HG03045 (cell line): ENCODE measurements at regions not wholly inside any gene's neighbourhood (a gene's known extent, or its start where the extent isn't known, plus 50 kb on each side); places are given as distances from the start of the nearest gene placed in this dataset.
"Not testable (repeated sequence)": the region's sequence is repeated elsewhere in the genome, so short reads cannot be mapped to it uniquely, and the experiment has no call there.

Experiments used
- ATAC-seq: cut with Tn5 transposase; IDR thresholded peaks from one replicate; pipeline ENCODE4 v1.9.1; 2021; ENCODE audit warnings: mild to moderate bottlenecking, moderate library complexity; ENCODE audit not compliant: unreplicated experiment

DNA sequence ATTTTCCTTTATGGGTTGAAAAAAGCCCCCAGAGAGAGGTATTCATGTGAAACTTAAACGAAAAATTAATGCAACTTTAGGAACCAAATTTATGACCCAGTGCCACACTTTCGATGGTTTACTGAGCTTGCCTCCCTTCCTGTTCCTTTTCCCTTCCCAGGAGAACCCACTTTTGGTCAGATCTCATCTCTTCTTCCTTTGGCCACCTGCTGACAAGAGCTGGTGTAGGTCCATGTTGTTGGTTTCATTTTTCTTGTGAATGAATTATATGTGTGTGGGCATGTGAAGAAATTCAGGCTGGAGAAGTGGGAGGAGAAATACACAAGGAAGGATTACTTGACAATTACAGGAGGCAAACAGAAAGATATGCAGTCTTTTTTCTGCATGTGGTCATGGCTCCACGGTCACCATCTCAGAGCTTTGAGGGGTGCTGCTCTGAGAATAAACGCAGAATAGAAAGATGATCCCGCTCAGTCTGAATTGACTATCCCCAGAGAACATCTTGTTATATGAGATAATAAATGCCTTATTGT lies 111.3 kb upstream of the TCF4 start:
- no peak for ATAC-seq

DNA sequence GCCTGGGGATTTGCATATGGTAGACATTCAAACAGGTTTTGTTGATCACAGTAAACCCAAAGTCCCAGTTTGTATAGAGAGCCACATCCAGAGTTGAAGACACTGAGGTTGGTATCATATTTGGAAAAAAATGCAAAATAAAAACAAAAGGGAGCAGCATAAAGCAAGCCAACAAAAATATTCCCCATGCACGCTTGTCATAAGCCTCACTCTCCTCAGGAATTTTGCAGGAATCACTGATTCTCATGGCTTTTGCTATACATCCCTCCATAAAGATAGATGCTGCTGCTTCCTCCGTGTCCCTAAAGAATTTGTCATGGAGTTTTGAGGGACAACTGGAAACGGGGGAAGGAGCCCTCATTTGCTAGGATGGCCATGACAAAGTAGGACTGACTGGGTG lies 108.8 kb upstream of the TCF4 start:
- no peak for ATAC-seq

DNA sequence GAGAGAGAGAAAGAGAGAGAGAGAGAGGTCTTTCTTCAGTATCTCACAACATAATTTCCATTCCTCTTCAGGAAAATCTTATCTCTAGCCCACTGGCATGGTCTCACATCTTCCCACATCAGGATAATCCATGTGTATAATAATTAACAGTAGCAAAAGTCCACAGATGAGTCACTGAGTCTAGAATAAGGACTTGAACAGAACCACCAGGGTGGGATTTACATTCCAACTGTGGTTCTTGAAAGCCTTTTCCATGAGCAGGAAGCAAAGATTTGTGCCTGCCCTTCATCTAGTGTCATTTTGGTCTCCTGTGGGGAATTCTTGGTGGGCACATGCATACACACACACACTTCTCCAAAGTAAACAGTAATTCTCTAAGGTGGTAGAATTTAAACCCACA lies 107.1 kb upstream of the TCF4 start:
- no peak for ATAC-seq

DNA sequence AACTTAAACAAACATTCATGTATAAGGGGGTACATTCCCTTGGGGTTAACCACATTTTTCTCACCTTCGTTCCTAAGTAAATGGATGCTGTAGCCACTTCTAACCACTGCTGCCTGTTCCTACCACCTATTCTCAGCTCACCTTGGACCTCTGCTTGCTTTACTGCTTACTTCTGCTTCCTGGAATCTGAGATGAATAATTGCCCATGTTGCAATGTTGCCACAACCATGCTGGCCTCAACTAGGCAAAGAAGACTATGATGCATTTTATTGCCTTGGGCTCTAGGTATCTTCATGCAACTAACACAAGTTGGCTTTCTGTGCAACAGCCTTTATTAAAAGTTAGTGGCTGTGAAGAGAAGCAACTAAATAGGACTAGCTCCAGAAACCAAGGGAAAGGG lies 106.3 kb upstream of the TCF4 start:
- no peak for ATAC-seq

DNA sequence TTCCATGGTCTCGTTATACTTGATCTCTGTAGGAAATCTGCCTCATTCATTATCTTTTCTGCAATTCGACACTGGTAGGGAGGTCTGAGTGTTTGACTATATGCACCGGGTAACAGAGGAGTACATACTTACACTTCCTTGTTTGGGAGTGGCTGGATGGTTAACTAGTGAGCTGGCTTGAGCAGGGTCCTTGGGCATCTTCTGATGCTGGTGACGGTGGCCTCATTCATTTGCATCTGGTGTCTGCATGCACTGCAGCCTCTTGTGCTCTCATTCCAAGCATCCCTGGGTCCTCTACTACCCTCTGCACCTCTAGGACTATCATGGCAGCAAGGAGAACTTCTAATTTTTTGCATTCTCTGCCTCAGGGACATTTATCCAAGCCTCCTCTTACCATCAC lies 100.0 kb upstream of the TCF4 start:
- ATAC-seq, result no peak

DNA sequence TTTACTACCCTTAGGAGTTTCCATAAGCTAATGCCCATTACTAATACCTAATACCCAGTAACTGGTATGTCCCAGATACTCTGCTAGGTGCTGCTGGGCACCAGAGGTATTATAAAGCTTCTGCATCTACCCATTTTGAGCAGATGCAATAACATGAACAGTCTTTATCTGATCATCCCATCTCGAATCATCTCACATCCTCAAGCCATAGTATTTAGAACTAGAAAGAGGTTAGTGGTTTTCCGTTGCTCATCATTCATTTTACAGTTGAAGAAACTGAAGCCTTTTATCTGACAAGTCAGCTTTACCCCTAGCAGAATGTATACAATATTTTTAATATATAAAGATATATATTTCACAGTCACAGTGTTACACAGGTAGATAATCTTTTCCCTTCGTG lies 99.1 kb upstream of the TCF4 start:
- no peak for ATAC-seq

DNA sequence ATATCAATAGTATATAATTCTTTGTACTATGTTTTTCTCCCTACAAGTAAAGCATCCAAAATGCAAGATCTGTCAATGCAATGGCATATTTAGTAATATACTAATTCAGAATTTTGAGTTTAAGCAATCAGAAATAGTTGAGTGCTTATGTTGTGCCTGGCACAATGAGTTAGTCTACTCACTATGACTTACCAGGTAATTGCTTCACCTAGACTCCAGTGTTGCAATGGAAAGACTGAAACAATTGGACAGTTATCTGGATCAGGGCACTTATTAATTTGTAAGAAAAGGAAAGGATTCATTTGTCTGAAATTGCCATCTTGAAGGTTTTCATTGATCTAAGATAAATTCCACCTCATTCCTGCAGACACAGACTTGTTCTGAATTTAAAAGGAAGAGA lies 97.6 kb upstream of the TCF4 start:
- ATAC-seq, result no peak

DNA sequence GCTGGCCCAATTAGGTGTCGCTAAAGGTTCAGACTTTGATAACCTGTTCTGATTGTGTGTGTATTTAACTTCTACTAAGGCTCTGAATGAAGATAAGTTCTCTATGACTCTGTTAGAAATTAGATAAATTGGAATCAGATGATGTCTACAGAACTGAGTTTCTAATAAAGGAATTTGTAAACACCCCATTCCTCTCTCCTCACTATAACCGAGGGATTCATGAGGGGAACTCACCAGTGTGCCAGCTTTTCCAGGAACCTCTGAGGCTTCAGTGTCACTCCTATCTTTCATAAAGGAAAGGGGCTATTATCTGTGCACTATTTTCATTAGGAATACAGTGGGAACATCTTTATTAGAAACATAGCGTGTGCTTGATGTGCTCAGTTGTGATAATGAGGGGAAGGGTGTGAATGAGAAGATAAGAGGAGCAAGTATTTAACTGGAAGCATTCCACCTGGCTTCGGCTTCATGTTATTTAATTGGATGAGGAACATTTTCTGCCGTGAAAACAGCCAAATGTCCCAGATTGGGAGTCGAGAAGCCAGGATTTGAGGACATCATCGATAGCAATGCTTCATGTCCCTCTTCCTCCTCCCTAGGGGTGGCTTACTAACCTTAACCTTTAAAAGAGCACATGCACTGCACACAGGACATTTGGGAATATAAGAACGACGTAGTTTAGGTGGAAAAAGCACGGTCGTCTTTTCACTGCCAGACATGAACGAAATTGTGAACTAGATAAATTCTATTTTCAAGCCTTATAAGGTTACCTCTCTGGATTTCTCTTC lies 84.8 kb upstream of the TCF4 start:
- no peak for ATAC-seq

DNA sequence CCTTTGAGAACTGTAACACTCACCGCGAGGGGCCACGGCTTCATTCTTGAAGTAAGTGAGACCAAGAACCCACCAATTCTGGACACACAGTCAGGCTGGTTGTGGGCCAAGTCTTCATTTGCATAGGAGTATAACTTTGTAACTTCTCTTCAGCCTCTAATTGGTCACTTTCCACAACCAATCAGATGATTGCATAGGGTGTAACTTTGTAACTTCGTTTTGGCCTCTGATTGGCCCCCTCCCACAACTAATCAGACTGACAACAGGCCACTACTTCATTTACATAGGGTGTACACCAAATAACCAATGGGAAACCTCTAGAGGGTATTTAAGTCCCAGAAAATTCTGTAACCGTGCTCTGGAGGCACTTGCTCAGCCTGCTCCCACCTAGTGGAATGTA lies 77.5 kb upstream of the TCF4 start:
- no peak for ATAC-seq

DNA sequence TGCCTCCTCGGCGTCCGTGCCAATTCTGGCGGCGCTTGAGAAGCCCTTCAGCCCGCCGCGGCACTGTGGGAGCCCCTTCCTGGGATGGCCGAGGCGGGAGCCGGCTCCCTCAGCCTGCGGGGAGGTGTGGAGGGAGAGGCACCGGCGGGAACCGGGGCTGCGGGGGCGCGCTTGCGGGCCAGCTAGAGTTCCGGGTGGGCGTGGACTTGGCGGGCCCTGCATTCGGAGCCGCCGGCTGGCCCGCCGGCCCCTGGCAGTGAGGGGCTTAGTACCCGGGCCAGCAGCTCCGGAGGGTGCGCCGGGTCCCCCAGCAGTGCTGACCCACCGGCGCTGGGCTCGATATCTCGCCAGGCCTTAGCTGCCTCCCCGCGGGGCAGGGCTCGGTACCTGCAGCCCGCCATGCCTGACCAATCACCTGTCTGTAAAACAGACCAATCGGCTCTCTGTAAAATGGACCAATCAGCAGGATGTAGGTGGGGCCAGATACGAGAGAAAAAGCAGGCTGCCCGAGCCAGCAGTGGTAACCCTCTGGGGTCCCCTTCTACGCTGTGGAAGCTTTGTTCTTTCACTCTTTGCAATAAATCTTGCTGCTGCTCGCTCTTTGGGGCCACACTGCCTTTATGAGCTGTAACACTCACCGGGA lies 76.9 kb upstream of the TCF4 start:
- ATAC-seq, result not testable (repeated sequence)

DNA sequence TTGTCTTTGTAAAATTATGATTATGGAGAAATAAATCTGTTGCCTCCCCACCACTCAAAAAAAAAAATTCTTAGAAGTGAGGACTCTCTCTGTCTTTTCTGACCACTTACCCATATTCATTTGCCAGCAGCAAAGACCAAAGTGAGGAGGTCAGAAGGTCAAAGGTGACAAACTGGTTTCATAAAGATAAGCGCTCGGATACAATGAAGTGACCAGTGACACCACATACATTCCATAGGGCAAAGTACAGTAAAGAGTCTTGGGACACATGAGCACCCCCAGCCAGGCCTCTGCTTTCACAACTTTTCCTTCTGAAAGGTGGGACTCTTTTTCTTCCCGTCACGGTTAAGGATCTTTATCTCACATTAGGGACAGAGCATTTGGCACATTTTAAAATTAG lies 75.9 kb upstream of the TCF4 start:
- no peak for ATAC-seq

DNA sequence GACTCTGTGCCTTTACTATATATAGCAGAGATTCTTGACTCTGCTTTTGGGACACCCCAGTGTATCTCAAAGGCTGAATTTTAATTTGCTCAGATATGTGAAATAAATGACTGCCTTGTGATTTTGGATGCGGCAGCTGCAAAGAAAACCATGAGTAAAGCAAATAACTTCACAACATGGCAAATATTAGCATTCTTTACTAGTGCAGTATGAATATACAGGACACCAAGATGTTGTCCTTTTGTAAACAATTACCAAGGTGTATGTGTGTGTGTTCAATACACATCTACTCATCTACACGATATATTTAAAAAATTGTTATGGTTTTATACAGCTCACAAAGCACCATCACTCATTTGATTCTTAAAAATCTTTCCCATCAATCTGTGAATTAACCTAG lies 70.6 kb upstream of the TCF4 start:
- ATAC-seq, result no peak

DNA sequence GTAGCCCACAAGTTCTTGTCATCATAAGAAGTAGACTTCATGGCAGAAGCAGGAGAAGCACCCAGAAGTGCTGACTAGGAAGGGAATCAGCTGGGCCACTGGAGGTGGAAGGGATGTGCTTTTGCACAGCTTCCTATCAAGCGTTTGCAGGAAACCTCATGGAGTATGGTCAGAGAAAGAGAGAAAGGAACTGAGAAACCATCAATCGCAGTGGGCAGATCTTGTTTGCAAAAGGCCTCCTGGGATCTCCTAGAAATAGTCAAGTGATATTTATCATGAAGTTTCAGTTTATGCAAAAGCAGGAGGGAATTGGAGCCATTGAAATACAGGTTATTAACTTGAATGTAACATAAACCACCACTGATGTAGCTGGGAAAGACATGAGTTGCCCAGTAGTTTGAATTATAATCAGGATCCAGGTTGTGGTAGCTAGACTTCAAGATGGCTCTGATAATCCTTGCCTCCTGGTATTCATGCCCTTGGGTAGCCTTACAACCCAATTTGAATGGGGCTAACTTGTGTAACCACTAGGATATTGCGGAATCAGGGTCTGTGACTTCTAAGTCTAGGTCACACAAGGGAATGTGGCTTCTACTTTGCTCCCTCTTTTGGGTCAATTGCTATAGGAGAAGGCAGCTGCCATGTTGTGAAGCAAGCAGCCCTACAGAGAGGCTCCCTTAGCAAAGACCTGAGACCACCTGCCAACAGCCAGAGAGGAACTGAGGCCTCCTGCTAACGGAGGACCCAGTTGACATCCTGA lies 69.8 kb upstream of the TCF4 start:
- ATAC-seq, result no peak

DNA sequence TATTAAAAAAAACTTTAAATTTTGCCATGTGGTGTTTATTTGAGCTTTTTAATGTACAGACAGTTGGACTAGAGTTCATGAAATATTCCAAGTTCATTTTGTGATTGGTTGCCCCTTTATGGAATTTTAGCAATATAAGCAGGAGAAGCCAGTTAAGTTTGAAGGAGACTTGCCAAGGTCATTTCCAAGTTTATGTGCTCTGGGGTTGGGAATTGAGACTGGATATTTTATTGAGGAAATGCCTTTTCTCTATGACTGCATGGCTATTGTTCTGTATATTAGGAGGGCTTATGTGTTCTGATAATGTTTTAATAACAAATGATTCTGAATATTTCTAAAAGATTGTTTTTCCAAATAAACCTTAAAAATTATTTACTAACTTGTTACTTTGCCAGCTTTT lies 67.0 kb upstream of the TCF4 start:
- no peak for ATAC-seq

DNA sequence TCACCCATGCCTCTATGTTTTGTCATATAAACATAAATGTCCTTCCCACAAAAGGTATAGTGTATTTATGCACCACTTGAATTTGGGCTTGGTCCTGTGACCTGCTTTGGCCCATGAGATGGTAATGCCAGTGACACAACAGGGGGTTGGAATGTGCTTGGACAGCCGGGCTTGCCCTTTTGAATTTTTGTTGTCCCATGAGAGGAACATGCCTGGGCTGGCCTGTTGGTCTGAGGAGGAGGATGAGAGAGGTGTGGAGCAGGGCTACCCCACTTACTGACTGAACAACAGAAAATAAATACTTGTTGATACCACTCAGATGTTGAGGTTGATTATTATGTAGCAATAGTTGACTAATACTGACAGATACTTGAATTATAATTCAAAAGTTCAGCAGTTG lies 63.2 kb upstream of the TCF4 start:
- no peak for ATAC-seq

DNA sequence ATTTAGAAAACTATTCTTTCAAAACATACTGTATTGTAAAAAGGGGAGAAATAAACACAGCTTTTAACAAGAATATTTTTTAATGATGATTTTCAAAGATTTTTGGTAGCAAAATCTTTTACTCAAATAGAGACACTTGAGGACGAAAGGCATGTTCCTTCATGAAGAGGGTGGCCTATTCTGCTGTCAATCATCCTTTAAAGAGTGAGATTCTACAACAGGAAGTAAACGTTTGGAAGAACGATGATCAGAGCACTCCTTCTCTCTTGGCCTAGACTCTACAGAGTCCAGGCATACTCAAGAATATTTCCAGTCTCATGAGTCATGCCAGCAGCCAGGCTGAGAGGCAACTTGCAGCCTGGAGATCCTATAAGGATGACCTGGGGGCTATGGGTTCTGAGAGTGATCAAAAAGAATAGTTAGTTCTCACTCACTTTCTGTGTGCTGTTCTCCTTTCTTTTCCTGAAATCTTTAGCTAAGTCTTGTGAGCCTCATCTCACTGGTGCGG lies 62.4 kb upstream of the TCF4 start:
- ATAC-seq, result no peak

DNA sequence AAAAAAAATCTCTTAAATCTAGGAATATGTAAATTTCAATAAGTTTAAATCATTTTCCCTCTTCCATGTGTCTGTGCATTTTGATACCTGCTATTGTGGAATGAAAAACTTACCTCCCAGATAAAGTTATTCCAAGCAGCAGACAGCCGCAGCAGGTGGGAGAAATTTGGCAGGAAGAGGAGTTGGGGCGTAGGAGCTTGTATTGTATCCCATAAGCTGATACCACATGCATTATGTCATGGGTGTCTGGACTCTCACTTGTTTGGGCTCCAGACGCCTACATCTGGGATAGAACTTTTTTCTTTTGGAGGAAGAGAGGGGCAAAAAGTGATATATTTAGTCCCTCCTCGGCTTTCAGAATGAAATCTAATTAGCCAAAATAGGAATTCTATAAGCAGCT lies 59.3 kb upstream of the TCF4 start:
- no peak for ATAC-seq

DNA sequence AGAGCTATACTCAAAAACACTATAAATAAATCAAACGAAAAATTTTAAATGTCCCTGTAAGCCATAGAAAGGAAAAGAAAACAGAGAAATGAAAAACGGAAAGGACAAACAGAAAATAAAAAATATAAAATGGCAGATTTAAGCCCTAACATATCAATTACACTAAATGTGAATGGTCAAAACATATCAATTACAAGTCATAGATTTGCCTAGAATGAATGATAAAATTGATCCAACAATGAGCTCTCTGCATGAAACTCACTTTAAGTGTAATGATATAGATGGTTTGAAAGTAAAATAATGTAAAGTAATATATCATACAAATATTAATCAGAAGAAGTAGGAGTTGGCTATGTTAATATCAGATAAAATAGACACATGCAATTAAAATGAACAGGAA lies 54.2 kb upstream of the TCF4 start:
- no peak for ATAC-seq

DNA sequence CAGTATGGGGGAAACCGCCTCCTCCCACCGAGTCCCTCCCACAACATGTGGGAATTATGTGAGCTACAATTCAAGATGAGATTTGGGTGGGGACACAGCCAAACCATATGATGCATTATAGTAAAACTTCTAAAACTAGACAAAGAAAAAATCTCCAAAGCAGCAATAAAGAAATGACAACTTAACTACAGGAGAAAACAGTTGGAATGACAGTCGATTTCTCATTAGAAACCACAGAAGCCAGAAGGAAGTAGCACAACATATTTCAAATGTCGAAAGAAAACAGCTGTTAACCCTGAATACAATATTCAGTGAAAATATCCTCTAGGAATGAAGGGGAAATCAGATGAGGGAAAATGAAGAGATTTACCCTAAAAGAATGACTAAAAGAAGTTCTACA lies 53.5 kb upstream of the TCF4 start:
- ATAC-seq, result no peak
